ENCODE measurements at regions not wholly inside any gene's neighbourhood (a gene's known extent, or its start where the extent isn't known, plus 50 kb on each side); places are given as distances from the start of the nearest gene placed in this dataset.

DNA sequence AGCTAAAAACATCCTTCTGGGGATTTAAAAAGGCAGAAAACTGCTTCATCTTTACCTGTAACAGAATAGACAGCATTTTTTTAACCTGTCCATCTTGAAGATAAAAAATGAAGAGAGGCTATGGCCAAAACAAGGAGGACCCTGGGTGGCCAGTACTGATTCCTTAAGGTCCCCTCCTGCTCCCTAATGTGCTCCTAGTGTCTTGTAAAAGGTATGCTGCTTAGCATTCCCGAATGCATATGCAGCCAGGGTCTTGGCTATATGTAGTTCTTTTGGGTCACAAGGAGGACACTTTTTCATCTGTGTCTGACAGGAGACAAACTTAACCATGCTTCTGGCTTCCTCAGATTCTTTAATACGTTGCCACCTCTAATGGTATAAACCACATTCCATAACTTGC is 93.9 kb upstream of the SLC13A1 start:
- Histone ChIP-seq H2BK15ac (replicated peaks; ENCODE audit: low read depth) (no peak overlapping the region), H3K4me2 (ENCODE audit: low read length) (no peak overlapping the region), H4K5ac (ENCODE audit: low read length) (no peak overlapping the region), H3K27ac (ENCODE audit: low read depth, low read length) (no peak overlapping the region), H3K9ac (ENCODE audit: low read length) (no peak overlapping the region), H3K56ac (ENCODE audit: low read length) (no peak overlapping the region), H3K27me3 (ENCODE audit: insufficient read depth, low read length, poor library complexity) (no peaks in the 10 kb centered on the region), H3K4me3 (ENCODE audit: low read length) (no peak overlapping the region), H3K4ac (ENCODE audit: low read depth, low read length) (no peak overlapping the region), H2BK5ac (ENCODE audit: low read length) (no peak overlapping the region), H3K36me3 (ENCODE audit: control insufficient read depth, insufficient read depth, low read length) (no peaks in the 10 kb centered on the region), H3K18ac (ENCODE audit: low read length) (no peak overlapping the region), H3K79me2 (ENCODE audit: control insufficient read depth, insufficient read depth, low read length) (no peaks in the 10 kb centered on the region), H4K8ac (ENCODE audit: low read depth, low read length) (no peak overlapping the region), H2BK120ac (ENCODE audit: low read depth, low read length) (no peak overlapping the region), H3K23ac (ENCODE audit: low read length) (no peak overlapping the region), H3K4me1 (ENCODE audit: control insufficient read depth, low read depth, low read length) (no peaks in the 10 kb centered on the region), H2AK5ac (ENCODE audit: low read length) (no peak overlapping the region), H3K79me1 (ENCODE audit: low read length) (no peaks in the 10 kb centered on the region)
- no CpG with 5 or more reads among the region's 2 CpGs for WGBS (ENCODE audit: extremely low coverage, insufficient coverage, low lambda C conversion rate)
- no peak for DNase-seq

DNA sequence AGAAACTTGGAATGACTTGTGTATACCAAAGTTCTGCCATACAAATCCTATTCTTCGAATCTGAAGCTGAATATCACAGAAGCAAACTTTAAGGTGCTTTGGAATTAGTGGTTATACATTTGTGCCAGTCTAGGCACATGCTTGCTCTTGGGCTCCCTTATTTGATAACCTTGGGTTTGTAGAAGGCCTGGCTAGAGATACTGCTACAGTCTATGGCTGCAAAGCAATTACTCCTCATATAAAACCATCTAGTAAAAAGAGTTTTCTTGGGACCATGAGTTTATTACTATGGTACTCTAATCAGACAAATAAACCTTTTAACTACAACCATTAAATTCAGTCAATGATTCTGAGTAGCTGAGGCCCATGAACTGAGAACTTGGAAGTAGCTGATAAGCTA is 92.5 kb upstream of the SLC13A1 start:
- H3K36me3 ChIP-seq (ENCODE audit: control insufficient read depth, insufficient read depth, low read length), result no peaks in the 10 kb centered on the region
- no peaks in the 10 kb centered on the region for H3K27me3 ChIP-seq (ENCODE audit: insufficient read depth, low read length, poor library complexity)
- no peaks in the 10 kb centered on the region for H3K79me1 ChIP-seq (ENCODE audit: low read length)
- no peak overlapping the region for H3K23ac ChIP-seq (ENCODE audit: low read length)
- H3K4me1 ChIP-seq (ENCODE audit: control insufficient read depth, low read depth, low read length), result no peaks in the 10 kb centered on the region
- no peak overlapping the region for H3K18ac ChIP-seq (ENCODE audit: low read length)
- H3K56ac ChIP-seq (ENCODE audit: low read length), result no peak overlapping the region
- H2BK15ac ChIP-seq (replicated peaks; ENCODE audit: low read depth), result no peak overlapping the region
- no peak overlapping the region for H3K4ac ChIP-seq (ENCODE audit: low read depth, low read length)
- H4K8ac ChIP-seq (ENCODE audit: low read depth, low read length), result no peak overlapping the region
- no peak overlapping the region for H3K27ac ChIP-seq (ENCODE audit: low read depth, low read length)
- H2BK120ac ChIP-seq (ENCODE audit: low read depth, low read length), result no peak overlapping the region
- no peak overlapping the region for H2AK5ac ChIP-seq (ENCODE audit: low read length)
- H3K4me3 ChIP-seq (ENCODE audit: low read length), result no peak overlapping the region
- H2BK5ac ChIP-seq (ENCODE audit: low read length), result no peak overlapping the region
- no peak overlapping the region for H3K9ac ChIP-seq (ENCODE audit: low read length)
- no CpG with 5 or more reads among the region's 1 CpG for WGBS (ENCODE audit: extremely low coverage, insufficient coverage, low lambda C conversion rate)
- H4K5ac ChIP-seq (ENCODE audit: low read length), result no peak overlapping the region
- no peak overlapping the region for H3K4me2 ChIP-seq (ENCODE audit: low read length)
- no peaks in the 10 kb centered on the region for H3K79me2 ChIP-seq (ENCODE audit: control insufficient read depth, insufficient read depth, low read length)
- DNase-seq, result no peak

DNA sequence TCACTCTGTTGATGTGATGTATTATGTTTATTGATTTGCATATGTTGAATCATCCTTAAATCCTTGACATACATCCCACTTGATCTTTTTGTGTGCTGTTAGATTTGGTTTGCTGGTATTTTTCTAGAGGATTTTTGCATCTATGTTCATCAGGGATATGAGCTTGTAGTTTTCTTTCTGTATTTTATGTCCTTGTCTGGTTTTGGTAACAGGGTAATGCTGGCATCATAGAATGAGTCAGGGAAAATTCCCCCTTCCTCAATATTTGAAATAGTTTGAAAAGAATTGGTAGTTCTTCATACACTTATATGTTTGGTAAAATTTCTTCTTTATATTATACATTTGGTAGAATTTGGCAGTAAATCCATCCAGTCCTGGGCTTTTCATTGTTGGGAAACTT is 89.4 kb upstream of the SLC13A1 start:
- no peak for DNase-seq
- no peak overlapping the region for H3K4me3 ChIP-seq (ENCODE audit: low read length)
- H3K79me1 ChIP-seq (ENCODE audit: low read length), result no peaks in the 10 kb centered on the region
- no peaks in the 10 kb centered on the region for H3K4me1 ChIP-seq (ENCODE audit: control insufficient read depth, low read depth, low read length)
- H3K4me2 ChIP-seq (ENCODE audit: low read length), result no peak overlapping the region
- H2AK5ac ChIP-seq (ENCODE audit: low read length), result no peak overlapping the region
- H3K27me3 ChIP-seq (ENCODE audit: insufficient read depth, low read length, poor library complexity), result no peaks in the 10 kb centered on the region
- no peak overlapping the region for H2BK120ac ChIP-seq (ENCODE audit: low read depth, low read length)
- H4K8ac ChIP-seq (ENCODE audit: low read depth, low read length), result no peak overlapping the region
- H3K4ac ChIP-seq (ENCODE audit: low read depth, low read length), result no peak overlapping the region
- H2BK5ac ChIP-seq (ENCODE audit: low read length), result no peak overlapping the region
- no peak overlapping the region for H3K23ac ChIP-seq (ENCODE audit: low read length)
- no peaks in the 10 kb centered on the region for H3K36me3 ChIP-seq (ENCODE audit: control insufficient read depth, insufficient read depth, low read length)
- H3K18ac ChIP-seq (ENCODE audit: low read length), result no peak overlapping the region
- no peak overlapping the region for H3K9ac ChIP-seq (ENCODE audit: low read length)
- no peak overlapping the region for H3K27ac ChIP-seq (ENCODE audit: low read depth, low read length)
- no peak overlapping the region for H3K56ac ChIP-seq (ENCODE audit: low read length)
- no peak overlapping the region for H2BK15ac ChIP-seq (replicated peaks; ENCODE audit: low read depth)
- no peaks in the 10 kb centered on the region for H3K79me2 ChIP-seq (ENCODE audit: control insufficient read depth, insufficient read depth, low read length)
- no peak overlapping the region for H4K5ac ChIP-seq (ENCODE audit: low read length)

GRCh38 chr7:123285076-123285700 is 85.4 kb upstream of the SLC13A1 start:
- Histone ChIP-seq H3K4me1 (ENCODE audit: control insufficient read depth, low read depth, low read length) (no peaks in the 10 kb centered on the region), H3K36me3 (ENCODE audit: control insufficient read depth, insufficient read depth, low read length) (no peaks in the 10 kb centered on the region), H2BK5ac (ENCODE audit: low read length) (no peak overlapping the region), H3K27ac (ENCODE audit: low read depth, low read length) (no peak overlapping the region), H3K79me1 (ENCODE audit: low read length) (no peaks in the 10 kb centered on the region), H3K9ac (ENCODE audit: low read length) (no peak overlapping the region), H3K4ac (ENCODE audit: low read depth, low read length) (no peak overlapping the region), H3K27me3 (ENCODE audit: insufficient read depth, low read length, poor library complexity) (no peaks in the 10 kb centered on the region), H2AK5ac (ENCODE audit: low read length) (no peak overlapping the region), H4K5ac (ENCODE audit: low read length) (no peak overlapping the region), H3K18ac (ENCODE audit: low read length) (peak overlapping the region; percentile 2), H3K79me2 (ENCODE audit: control insufficient read depth, insufficient read depth, low read length) (no peaks in the 10 kb centered on the region), H2BK120ac (ENCODE audit: low read depth, low read length) (no peak overlapping the region), H3K4me3 (ENCODE audit: low read length) (no peak overlapping the region), H4K8ac (ENCODE audit: low read depth, low read length) (no peak overlapping the region), H3K4me2 (ENCODE audit: low read length) (no peak overlapping the region), H2BK15ac (replicated peaks; ENCODE audit: low read depth) (no peak overlapping the region), H3K56ac (ENCODE audit: low read length) (no peak overlapping the region), H3K23ac (ENCODE audit: low read length) (no peak overlapping the region)
- no CpG with 5 or more reads among the region's 7 CpGs for WGBS (ENCODE audit: extremely low coverage, insufficient coverage, low lambda C conversion rate)
- peak; percentile 72 for DNase-seq

- Histone ChIP-seq H2BK120ac (ENCODE audit: low read depth, low read length) (no peak overlapping the region), H3K4me1 (ENCODE audit: control insufficient read depth, low read depth, low read length) (no peaks in the 10 kb centered on the region), H3K9ac (ENCODE audit: low read length) (no peak overlapping the region), H3K79me2 (ENCODE audit: control insufficient read depth, insufficient read depth, low read length) (no peaks in the 10 kb centered on the region), H3K23ac (ENCODE audit: low read length) (no peak overlapping the region), H2AK5ac (ENCODE audit: low read length) (no peak overlapping the region), H3K18ac (ENCODE audit: low read length) (no peak overlapping the region), H2BK5ac (ENCODE audit: low read length) (no peak overlapping the region), H4K5ac (ENCODE audit: low read length) (no peak overlapping the region), H3K4me3 (ENCODE audit: low read length) (no peak overlapping the region), H3K4ac (ENCODE audit: low read depth, low read length) (no peak overlapping the region), H3K27ac (ENCODE audit: low read depth, low read length) (no peak overlapping the region), H2BK15ac (replicated peaks; ENCODE audit: low read depth) (no peak overlapping the region), H3K56ac (ENCODE audit: low read length) (no peak overlapping the region), H4K8ac (ENCODE audit: low read depth, low read length) (no peak overlapping the region), H3K79me1 (ENCODE audit: low read length) (no peaks in the 10 kb centered on the region), H3K27me3 (ENCODE audit: insufficient read depth, low read length, poor library complexity) (no peaks in the 10 kb centered on the region), H3K36me3 (ENCODE audit: control insufficient read depth, insufficient read depth, low read length) (no peaks in the 10 kb centered on the region), H3K4me2 (ENCODE audit: low read length) (no peak overlapping the region)
- no peak for DNase-seq
- no CpG with 5 or more reads among the region's 1 CpG for WGBS (ENCODE audit: extremely low coverage, insufficient coverage, low lambda C conversion rate)
Measured at GRCh38 chr7:123283373-123283772, 83.6 kb upstream of the SLC13A1 start.

DNA sequence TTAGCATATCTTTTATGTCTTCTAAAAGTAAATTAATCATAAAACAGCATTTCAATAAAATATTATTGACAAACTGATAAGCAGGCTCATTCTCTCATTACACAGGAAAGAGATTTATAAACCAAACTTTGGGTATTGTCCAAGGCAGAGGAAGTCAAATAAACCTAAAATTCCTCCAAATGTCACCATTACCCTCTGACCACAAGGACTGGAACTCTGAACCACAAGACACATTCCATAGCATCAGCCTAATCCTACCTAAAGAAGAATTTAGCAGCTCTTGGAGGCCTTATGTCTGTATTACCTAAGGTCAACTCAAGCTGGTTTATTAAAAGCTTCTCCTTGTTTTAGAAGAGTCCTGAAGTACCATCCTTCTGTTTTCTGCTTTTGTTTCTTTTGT is 82.4 kb upstream of the SLC13A1 start:
- Histone ChIP-seq H3K56ac (ENCODE audit: low read length) (no peak overlapping the region), H2AK5ac (ENCODE audit: low read length) (no peak overlapping the region), H3K4me3 (ENCODE audit: low read length) (no peak overlapping the region), H4K8ac (ENCODE audit: low read depth, low read length) (no peak overlapping the region), H3K4me2 (ENCODE audit: low read length) (no peak overlapping the region), H2BK120ac (ENCODE audit: low read depth, low read length) (no peak overlapping the region), H3K36me3 (ENCODE audit: control insufficient read depth, insufficient read depth, low read length) (no peaks in the 10 kb centered on the region), H2BK5ac (ENCODE audit: low read length) (no peak overlapping the region), H3K18ac (ENCODE audit: low read length) (no peak overlapping the region), H3K4me1 (ENCODE audit: control insufficient read depth, low read depth, low read length) (no peaks in the 10 kb centered on the region), H3K27ac (ENCODE audit: low read depth, low read length) (no peak overlapping the region), H3K4ac (ENCODE audit: low read depth, low read length) (no peak overlapping the region), H3K9ac (ENCODE audit: low read length) (no peak overlapping the region), H3K23ac (ENCODE audit: low read length) (no peak overlapping the region), H2BK15ac (replicated peaks; ENCODE audit: low read depth) (no peak overlapping the region), H3K79me1 (ENCODE audit: low read length) (no peaks in the 10 kb centered on the region), H3K79me2 (ENCODE audit: control insufficient read depth, insufficient read depth, low read length) (no peaks in the 10 kb centered on the region), H3K27me3 (ENCODE audit: insufficient read depth, low read length, poor library complexity) (no peaks in the 10 kb centered on the region), H4K5ac (ENCODE audit: low read length) (no peak overlapping the region)
- DNase-seq, result peak; percentile 34
